ENCODE measurements at regions not wholly inside any gene's neighbourhood (a gene's known extent, or its start where the extent isn't known, plus 50 kb on each side); places are given as distances from the start of the nearest gene placed in this dataset.

GRCh38 chr14:76599559-76600287 lies 161.5 kb upstream of the VASH1 start:
- DNase-seq (ENCODE audit: low read depth in 4 of 4, low spot score in 2 of 4): no peak

- DNase-seq (ENCODE audit: low read depth in 4 of 4, low spot score in 2 of 4): no peak
These were observed 157.6 kb upstream of the VASH1 start for GRCh38 chr14:76603713-76604112.

GRCh38 chr14:76607510-76607909 lies 153.8 kb upstream of the VASH1 start:
- no peak for DNase-seq (ENCODE audit: low read depth in 4 of 4, low spot score in 2 of 4)

- DNase-seq (ENCODE audit: low read depth in 4 of 4, low spot score in 2 of 4): no peak
These were observed 148.6 kb upstream of the VASH1 start for GRCh38 chr14:76612654-76613053.

- no peak for DNase-seq (ENCODE audit: low read depth in 4 of 4, low spot score in 2 of 4)
These were observed 147.7 kb upstream of the VASH1 start for GRCh38 chr14:76613616-76614015.

- no peak for DNase-seq (ENCODE audit: low read depth in 4 of 4, low spot score in 2 of 4)
These were observed 145.9 kb upstream of the VASH1 start for GRCh38 chr14:76615331-76615730.

DNA sequence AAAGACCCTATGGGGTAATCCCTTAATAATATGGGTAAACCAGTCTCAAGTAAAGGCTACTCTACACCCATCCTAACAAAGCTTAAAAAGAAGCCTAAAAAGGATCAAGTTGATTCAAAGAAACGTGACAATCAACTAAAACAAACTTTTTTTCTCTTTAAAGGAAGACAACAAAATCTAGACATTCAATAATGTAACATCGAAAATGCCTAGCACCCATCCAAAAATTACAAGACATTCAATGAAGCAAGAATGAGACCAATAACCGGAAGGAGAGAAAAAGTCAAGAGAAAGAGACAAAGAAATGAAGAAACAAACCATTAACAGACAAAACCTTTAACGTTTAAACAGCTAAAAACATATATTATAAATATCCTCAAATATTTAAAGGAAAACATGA lies 143.8 kb upstream of the VASH1 start:
- no peak for DNase-seq (ENCODE audit: low read depth in 4 of 4, low spot score in 2 of 4)

GRCh38 chr14:76636602-76637001 lies 124.7 kb upstream of the VASH1 start:
- DNase-seq (ENCODE audit: low read depth in 4 of 4, low spot score in 2 of 4): no peak

- no peak for DNase-seq (ENCODE audit: low read depth in 4 of 4, low spot score in 2 of 4)
These were observed 122.4 kb upstream of the VASH1 start for GRCh38 chr14:76638841-76639240.

DNA sequence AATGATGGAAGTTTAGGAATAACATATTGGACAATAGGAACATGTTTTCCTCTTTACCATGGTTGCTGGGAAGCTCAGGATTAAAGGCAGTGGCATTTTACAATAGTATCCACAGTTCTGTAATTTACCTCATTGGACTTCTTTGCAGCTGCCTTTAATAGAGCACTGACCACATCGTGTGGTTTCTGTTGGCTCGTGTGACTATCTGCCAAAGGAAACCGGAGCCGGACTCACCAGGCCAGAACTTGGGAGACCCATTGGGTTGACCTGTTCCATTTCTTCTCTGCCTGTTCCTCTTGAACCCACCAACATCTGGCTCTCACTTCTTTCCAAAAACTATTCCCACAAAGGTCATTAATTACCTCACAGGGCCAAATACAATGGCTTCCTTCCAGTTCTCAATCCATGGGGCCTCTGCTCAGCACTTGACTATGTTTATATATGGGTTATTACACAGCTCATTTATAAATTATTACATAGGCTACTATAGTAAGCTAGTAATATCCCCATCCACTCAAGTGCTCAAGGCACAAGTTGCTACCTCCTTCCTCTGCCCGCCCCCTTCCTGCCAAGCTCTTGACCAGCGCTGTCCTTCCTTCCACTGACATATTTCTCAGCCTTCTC lies 121.5 kb upstream of the VASH1 start:
- DNase-seq (ENCODE audit: low read depth in 4 of 4, low spot score in 2 of 4): no peak

DNA sequence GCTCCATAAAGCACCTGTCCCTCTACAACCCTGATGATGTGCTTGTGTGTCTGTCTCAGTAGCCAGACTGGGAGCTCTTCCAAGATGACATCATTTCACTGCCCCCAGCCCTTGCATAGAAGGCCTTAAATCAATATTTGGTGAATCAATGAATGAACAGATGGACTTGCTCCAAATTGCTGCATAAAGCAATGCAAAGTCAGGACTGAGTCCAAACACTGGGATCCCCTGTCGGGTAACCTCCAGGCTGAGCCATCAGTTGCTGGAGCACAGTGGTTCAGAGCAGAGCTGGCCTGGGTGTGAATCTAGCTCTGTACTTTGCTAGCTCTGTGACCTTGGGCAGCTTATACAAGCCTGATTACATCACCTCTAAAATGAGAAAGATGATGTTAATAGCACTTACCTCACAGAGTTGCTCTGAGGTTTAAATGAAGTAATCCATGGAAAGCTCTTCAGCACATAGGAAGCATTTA lies 120.3 kb upstream of the VASH1 start:
- no peak for DNase-seq (ENCODE audit: low read depth in 4 of 4, low spot score in 2 of 4)

GRCh38 chr14:76641541-76641940 lies 119.7 kb upstream of the VASH1 start:
- DNase-seq (ENCODE audit: low read depth in 4 of 4, low spot score in 2 of 4): no peak

- DNase-seq (ENCODE audit: low read depth in 4 of 4, low spot score in 2 of 4): no peak
These were observed 117.4 kb upstream of the VASH1 start for GRCh38 chr14:76643887-76644286.

DNA sequence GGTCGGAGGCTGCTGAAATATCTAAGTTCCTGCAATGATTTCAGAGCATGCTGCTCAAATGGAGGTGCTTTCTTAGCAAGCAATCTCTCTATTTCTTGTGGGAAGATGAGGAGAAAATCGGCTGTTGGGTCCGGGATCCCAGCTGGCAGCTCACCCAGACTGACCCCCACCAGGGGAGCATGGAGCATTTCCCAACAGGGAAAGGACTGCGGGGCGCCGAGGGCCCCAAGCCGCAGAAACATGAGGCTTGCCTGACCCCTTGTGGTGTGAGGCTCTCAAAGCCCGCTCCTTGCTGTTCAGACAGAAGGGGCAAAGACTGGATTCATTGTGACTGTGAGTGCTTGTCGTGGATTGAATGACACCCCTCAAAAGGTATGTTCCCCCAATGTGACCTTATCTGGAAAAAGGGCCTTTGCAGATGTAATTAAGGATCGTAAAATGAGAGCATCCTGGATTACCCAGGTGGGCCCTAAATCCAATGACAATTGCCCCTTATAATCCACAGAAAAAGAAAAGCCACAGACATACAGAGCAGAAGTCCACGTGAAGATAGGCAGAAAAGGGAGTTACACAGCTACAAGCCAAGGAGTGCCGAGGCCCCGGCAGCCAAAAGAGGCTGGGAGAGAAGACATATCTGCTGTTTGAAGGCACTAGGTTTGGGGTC lies 116.3 kb upstream of the VASH1 start:
- peak in 1 of 4 donors; percentile 29 for DNase-seq (ENCODE audit: low read depth in 4 of 4, low spot score in 2 of 4)

- DNase-seq (ENCODE audit: low read depth in 4 of 4, low spot score in 2 of 4): peak in 1 of 4 donors; percentile 36
These were observed 113.5 kb upstream of the VASH1 start for GRCh38 chr14:76647697-76648298.

DNA sequence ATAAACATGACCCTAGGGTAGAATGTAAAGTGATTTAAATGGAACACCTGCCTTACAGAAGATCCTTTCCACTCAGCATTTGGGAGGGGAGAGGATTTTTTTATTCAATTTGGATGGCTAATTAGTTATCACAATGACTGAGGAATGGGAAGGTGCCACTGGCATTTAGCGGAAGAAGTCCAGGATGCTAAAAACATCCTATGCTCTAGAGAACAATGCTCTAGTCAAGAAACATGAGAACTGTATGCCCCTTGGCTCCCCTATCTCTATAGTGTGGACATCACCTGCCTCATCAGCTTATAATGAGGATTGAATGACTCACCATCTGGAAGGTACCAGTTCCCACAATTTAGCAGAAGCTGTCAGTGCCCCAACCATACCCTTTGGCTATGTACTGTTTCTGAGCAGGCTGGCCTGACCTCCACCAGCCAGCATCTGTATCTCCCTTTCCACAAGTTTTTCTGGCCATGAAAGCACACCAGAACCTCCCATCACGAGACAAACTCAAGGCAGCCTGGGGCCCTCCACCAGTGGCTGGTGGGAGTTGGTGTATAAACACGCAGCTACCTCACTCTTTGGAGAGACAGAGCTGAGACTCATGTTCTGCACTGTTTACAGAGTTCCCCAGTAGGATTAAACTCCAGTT lies 109.7 kb upstream of the VASH1 start:
- no peak for DNase-seq (ENCODE audit: low read depth in 4 of 4, low spot score in 2 of 4)

GRCh38 chr14:76653875-76654572 lies 107.2 kb upstream of the VASH1 start:
- DNase-seq (ENCODE audit: low read depth in 4 of 4, low spot score in 2 of 4): no peak

- DNase-seq (ENCODE audit: low read depth in 4 of 4, low spot score in 2 of 4): peak in 1 of 4 donors; percentile 29
These were observed 106.6 kb upstream of the VASH1 start for GRCh38 chr14:76654573-76655108.

GRCh38 chr14:76655331-76655730 lies 105.9 kb upstream of the VASH1 start:
- DNase-seq (ENCODE audit: low read depth in 4 of 4, low spot score in 2 of 4): no peak

GRCh38 chr14:76656592-76656991 lies 104.7 kb upstream of the VASH1 start:
- DNase-seq (ENCODE audit: low read depth in 4 of 4, low spot score in 2 of 4): no peak

Measured in left renal cortex interstitium (tissue), 4 donors.